Trophoblast cell (in vitro differentiated cells and primary cell): ENCODE measurements at regions not wholly inside any gene's neighbourhood (a gene's known extent, or its start where the extent isn't known, plus 50 kb on each side); places are given as distances from the start of the nearest gene placed in this dataset.

ENCODE experiments used
- DNase-seq, 2 donors: peaks; one replicate each; pipeline ENCODE4 v3.0.0-alpha.2; 2016
- H2AFZ ChIP-seq: 2 replicates; pipeline ENCODE4 v1.6.1; 2013; ENCODE audit warnings: low read length, moderate library complexity, mild to moderate bottlenecking; ENCODE audit not compliant: insufficient read depth, poor library complexity
- H2AK5ac ChIP-seq: 2 replicates; pipeline ENCODE4 v1.6.1; 2013; ENCODE audit warnings: mild to moderate bottlenecking, low read length
- H2BK120ac ChIP-seq: 2 replicates; pipeline ENCODE4 v1.6.1; 2013; ENCODE audit warnings: low read length, mild to moderate bottlenecking, moderate library complexity; ENCODE audit not compliant: insufficient read depth, poor library complexity
- H2BK12ac ChIP-seq: 2 replicates; pipeline ENCODE4 v1.6.1; 2013; ENCODE audit warnings: mild to moderate bottlenecking, low read length, moderate library complexity
- H2BK5ac ChIP-seq: 2 replicates; pipeline ENCODE4 v1.6.1; 2013; ENCODE audit warnings: low read length, low read depth, moderate library complexity, mild to moderate bottlenecking; ENCODE audit not compliant: poor library complexity
- H3K14ac ChIP-seq: 2 replicates; pipeline ENCODE4 v1.6.1; 2013; ENCODE audit warnings: mild to moderate bottlenecking, low read length
- H3K18ac ChIP-seq: 2 replicates; pipeline ENCODE4 v1.6.1; 2013; ENCODE audit warnings: mild to moderate bottlenecking, low read length
- H3K23ac ChIP-seq: 2 replicates; pipeline ENCODE4 v1.6.1; 2013; ENCODE audit warnings: low read length
- H3K27ac ChIP-seq: 2 replicates; pipeline ENCODE4 v1.5.1; 2013; ENCODE audit warnings: low read depth, mild to moderate bottlenecking, inconsistent platforms, low read length, moderate library complexity
- H3K27me3 ChIP-seq: 2 replicates; pipeline ENCODE4 v1.6.1; 2013; ENCODE audit warnings: inconsistent platforms, mild to moderate bottlenecking, low read length, moderate library complexity; ENCODE audit not compliant: insufficient read depth
- H3K36me3 ChIP-seq, 2 experiments: 1 replicate in 1 of 2; 2 replicates in 1 of 2; pipeline ENCODE4 v1.6.1; 2013; ENCODE audit warnings: low read length in 2 of 2, mild to moderate bottlenecking in 2 of 2, moderate library complexity in 1 of 2; ENCODE audit not compliant: insufficient read depth in 2 of 2, control insufficient read depth in 1 of 2
- H3K4ac ChIP-seq: 2 replicates; pipeline ENCODE4 v1.6.1; 2013; ENCODE audit warnings: low read depth, mild to moderate bottlenecking, low read length, moderate library complexity
- H3K4me1 ChIP-seq, 2 experiments: 1 replicate in 1 of 2; 2 replicates in 1 of 2; pipeline ENCODE4 v1.6.1; 2013; ENCODE audit warnings: low read length in 2 of 2, mild to moderate bottlenecking in 2 of 2, moderate library complexity in 1 of 2; ENCODE audit not compliant: insufficient read depth in 2 of 2, control insufficient read depth in 1 of 2
- H3K4me2 ChIP-seq: 2 replicates; pipeline ENCODE4 v1.6.1; 2013; ENCODE audit warnings: inconsistent platforms, mild to moderate bottlenecking, low read length, moderate library complexity
- H3K4me3 ChIP-seq: 2 replicates; pipeline ENCODE4 v1.5.1; 2013; ENCODE audit warnings: mild to moderate bottlenecking, low read depth, low read length, inconsistent platforms
- H3K79me1 ChIP-seq: one replicate; pipeline ENCODE4 v1.6.1; 2013; ENCODE audit warnings: low read length
- H3K79me2 ChIP-seq: 2 replicates; pipeline ENCODE4 v1.6.1; 2013; ENCODE audit warnings: low read length, mild to moderate bottlenecking; ENCODE audit not compliant: control insufficient read depth, insufficient read depth, poor library complexity
- H3K9ac ChIP-seq: 2 replicates; pipeline ENCODE4 v1.6.1; 2013; ENCODE audit warnings: mild to moderate bottlenecking, low read length
- H3K9me3 ChIP-seq: 2 replicates; pipeline ENCODE4 v1.6.1; 2013; ENCODE audit warnings: low read depth, mild to moderate bottlenecking, control low read depth, inconsistent platforms, low read length; ENCODE audit not compliant: insufficient read depth
- H4K12ac ChIP-seq: 2 replicates; pipeline ENCODE4 v1.6.1; 2013; ENCODE audit warnings: low read depth, mild to moderate bottlenecking, low read length, moderate library complexity
- H4K8ac ChIP-seq: 2 replicates; pipeline ENCODE4 v1.6.1; 2013; ENCODE audit warnings: low read depth, mild to moderate bottlenecking, low read length, moderate library complexity
- H4K91ac ChIP-seq: one replicate; pipeline ENCODE4 v1.6.1; 2013; ENCODE audit warnings: low read depth, mild to moderate bottlenecking, low read length, moderate library complexity
- WGBS: extraction: QIAGEN DNeasy Blood & Tissue Kit; methylation state at CpG from one replicate; pipeline ENCODE4 v1.1.7; 2013; ENCODE audit warnings: missing lambda C conversion rate; ENCODE audit not compliant: insufficient read length, insufficient coverage; ENCODE audit errors: extremely low coverage; 5-methylcytosine and 5-hydroxymethylcytosine counted together

DNA sequence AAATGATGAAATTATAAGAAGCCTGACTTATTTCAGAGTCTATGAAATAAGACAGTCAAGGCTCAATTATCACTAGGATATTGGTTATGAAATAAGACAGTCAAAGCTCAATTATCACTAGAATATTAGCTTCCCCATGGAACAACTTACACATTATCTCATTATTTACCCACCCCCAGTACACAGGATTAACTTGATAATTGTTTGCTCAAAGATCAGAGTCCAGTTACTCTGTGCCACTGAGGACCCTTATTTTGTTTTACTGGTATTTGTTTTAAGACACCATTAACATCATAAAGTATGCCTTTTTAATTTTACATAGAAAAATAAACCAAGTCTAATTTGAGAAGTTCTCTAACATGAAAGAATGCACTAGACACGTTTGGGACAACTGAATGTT, 225.4 kb downstream of the SI start:
- Histone ChIP-seq H3K79me2 (no peaks in the 10 kb centered on the region), H2BK120ac (no peak overlapping the region), H3K27me3 (no peaks in the 10 kb centered on the region), H3K4me1 (no peaks in the 10 kb centered on the region), H3K9ac (no peak overlapping the region), H3K4me3 (no peak overlapping the region), H3K18ac (no peak overlapping the region), H3K4me2 (no peak overlapping the region), H3K23ac (no peak overlapping the region), H2AK5ac (no peak overlapping the region), H3K27ac (no peak overlapping the region), H3K4ac (no peak overlapping the region), H2AFZ (no peak overlapping the region), H3K14ac (no peak overlapping the region), H3K9me3 (no peaks in the 10 kb centered on the region), H3K36me3 (no peaks in the 10 kb centered on the region), H4K12ac (no peak overlapping the region), H2BK5ac (no peak overlapping the region), H3K79me1 (no peaks in the 10 kb centered on the region), H4K91ac (no peak overlapping the region), H2BK12ac (no peak overlapping the region), H4K8ac (no peak overlapping the region)
- no CpG with 5 or more reads among the region's 1 CpG for WGBS
- no peak for DNase-seq

DNA sequence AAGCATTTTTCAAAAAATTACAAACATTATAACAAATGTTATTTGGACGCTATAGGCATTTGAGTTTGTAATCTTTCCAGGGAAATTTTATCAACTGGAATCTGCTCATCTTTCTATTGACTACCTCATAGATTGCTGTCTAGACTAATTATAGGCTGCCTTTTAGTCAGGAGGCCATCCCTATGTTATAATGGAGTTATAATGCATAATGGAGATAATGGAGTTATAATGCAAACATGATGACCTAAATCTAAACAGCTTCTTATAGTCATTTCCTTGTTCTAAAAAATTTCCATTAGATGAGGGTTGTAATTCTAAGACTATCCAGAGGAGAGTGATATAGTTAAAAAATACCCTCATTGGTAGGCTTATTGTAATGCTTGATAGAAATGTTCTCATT, 226.4 kb downstream of the SI start:
- DNase-seq: no peak
- Histone ChIP-seq H2AFZ (no peak overlapping the region), H3K4me1 (no peaks in the 10 kb centered on the region), H2AK5ac (no peak overlapping the region), H3K79me2 (no peaks in the 10 kb centered on the region), H3K27me3 (no peaks in the 10 kb centered on the region), H3K4ac (no peak overlapping the region), H4K8ac (no peak overlapping the region), H3K23ac (no peak overlapping the region), H3K9me3 (no peaks in the 10 kb centered on the region), H2BK5ac (no peak overlapping the region), H3K9ac (no peak overlapping the region), H4K12ac (no peak overlapping the region), H2BK12ac (no peak overlapping the region), H3K14ac (no peak overlapping the region), H3K18ac (no peak overlapping the region), H3K4me3 (no peak overlapping the region), H3K27ac (no peak overlapping the region), H3K36me3 (no peaks in the 10 kb centered on the region), H3K4me2 (no peak overlapping the region), H4K91ac (no peak overlapping the region), H3K79me1 (no peaks in the 10 kb centered on the region), H2BK120ac (no peak overlapping the region)
- WGBS: no CpG with 5 or more reads among the region's 1 CpG

DNA sequence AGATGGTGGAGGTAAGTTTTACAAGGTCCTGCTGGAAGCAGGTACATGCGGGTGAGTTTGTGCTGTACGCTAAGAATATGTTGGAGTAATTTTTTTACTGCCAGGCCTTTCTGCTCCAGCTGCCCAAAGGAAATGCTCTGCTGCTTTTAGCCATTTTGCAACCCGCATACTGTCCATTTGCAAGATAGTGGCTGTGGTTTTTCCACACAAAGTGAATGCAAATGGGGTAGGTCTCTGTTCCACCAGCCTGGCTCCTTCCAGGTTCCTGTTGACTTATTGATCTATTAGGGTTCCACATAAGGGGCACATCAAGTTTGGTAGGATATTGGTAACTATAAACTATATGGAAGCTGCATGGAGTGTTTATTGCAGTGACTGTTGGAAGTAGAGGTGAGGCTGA, 227.1 kb downstream of the SI start:
- DNase-seq: peak in 1 of 2 donors; percentile 0
- H2AK5ac ChIP-seq: no peak overlapping the region
- H3K4me3 ChIP-seq: no peak overlapping the region
- no peaks in the 10 kb centered on the region for H3K27me3 ChIP-seq
- no peak overlapping the region for H3K27ac ChIP-seq
- H3K4me1 ChIP-seq: no peaks in the 10 kb centered on the region
- H3K79me2 ChIP-seq: no peaks in the 10 kb centered on the region
- H2BK120ac ChIP-seq: no peak overlapping the region
- H3K4ac ChIP-seq: no peak overlapping the region
- no peak overlapping the region for H2BK5ac ChIP-seq
- H3K79me1 ChIP-seq: no peaks in the 10 kb centered on the region
- H4K8ac ChIP-seq: no peak overlapping the region
- no peak overlapping the region for H2AFZ ChIP-seq
- no peak overlapping the region for H4K91ac ChIP-seq
- H4K12ac ChIP-seq: no peak overlapping the region
- H2BK12ac ChIP-seq: no peak overlapping the region
- no CpG with 5 or more reads among the region's 3 CpGs for WGBS
- no peak overlapping the region for H3K18ac ChIP-seq
- no peak overlapping the region for H3K23ac ChIP-seq
- no peaks in the 10 kb centered on the region for H3K36me3 ChIP-seq
- no peak overlapping the region for H3K4me2 ChIP-seq
- H3K9ac ChIP-seq: no peak overlapping the region
- no peaks in the 10 kb centered on the region for H3K9me3 ChIP-seq
- H3K14ac ChIP-seq: no peak overlapping the region

DNA sequence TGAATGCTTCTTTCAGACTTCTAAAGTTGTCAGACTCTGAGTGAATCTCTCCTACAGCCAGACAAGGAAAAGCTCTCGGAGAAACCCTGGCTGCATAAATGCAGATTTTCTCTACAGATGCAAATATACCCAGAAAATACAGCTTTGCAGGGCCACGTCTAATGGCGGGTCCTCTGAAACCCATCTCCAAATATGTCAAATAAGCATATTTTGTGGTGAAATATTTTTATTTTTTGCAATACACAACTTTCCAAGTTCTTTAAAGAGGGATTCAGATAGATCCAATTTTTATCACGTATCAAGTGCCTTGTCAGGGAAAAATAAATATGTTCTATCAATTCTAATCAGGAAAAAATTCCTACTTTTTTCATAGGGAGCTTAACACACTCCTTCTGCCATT, 229.4 kb downstream of the SI start:
- Histone ChIP-seq H3K79me1 (no peaks in the 10 kb centered on the region), H4K12ac (no peak overlapping the region), H3K14ac (no peak overlapping the region), H3K27ac (no peak overlapping the region), H3K9ac (no peak overlapping the region), H2AK5ac (no peak overlapping the region), H3K4me2 (no peak overlapping the region), H2BK12ac (no peak overlapping the region), H3K23ac (no peak overlapping the region), H3K36me3 (no peaks in the 10 kb centered on the region), H4K8ac (no peak overlapping the region), H3K18ac (no peak overlapping the region), H3K4me3 (no peak overlapping the region), H3K79me2 (no peaks in the 10 kb centered on the region), H2BK120ac (no peak overlapping the region), H3K4me1 (no peaks in the 10 kb centered on the region), H3K27me3 (no peaks in the 10 kb centered on the region), H3K4ac (no peak overlapping the region), H2AFZ (no peak overlapping the region), H2BK5ac (no peak overlapping the region), H4K91ac (no peak overlapping the region), H3K9me3 (no peaks in the 10 kb centered on the region)
- no CpG with 5 or more reads among the region's 4 CpGs for WGBS
- DNase-seq: no peak
